ENCODE measurements at regions not wholly inside any gene's neighbourhood (a gene's known extent, or its start where the extent isn't known, plus 50 kb on each side); places are given as distances from the start of the nearest gene placed in this dataset.
"Not testable (repeated sequence)": the region's sequence is repeated elsewhere in the genome, so short reads cannot be mapped to it uniquely, and the experiment has no call there.

DNA sequence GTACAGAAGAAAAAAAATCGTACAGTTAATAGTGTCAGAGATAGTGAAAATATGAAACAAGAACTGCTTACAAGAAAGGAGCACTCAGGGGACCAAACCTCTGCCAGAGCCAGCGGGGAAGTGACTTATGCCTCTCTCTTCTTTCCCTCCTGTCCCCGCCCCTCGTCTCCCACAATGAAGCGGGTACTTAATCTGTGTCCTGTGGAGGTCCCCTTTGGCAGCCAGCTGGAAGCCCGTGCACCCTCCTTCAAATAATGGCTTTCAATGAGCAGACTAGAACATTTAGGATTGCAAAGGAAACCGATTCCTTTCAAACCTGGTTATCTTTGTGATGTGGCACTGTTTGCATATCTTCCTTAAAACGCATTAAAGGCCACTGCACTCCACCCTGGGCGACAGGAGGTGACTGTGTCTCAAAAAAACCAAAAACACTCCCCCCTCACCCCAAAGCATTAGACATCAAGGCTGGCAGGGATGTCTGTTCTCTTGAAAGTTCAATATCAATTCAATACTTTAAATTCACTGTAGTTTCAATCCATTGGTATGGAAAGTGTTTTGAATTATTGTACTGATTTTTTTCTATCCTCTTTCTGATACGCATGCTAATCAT lies 51.7 kb downstream of the PPIAL4C start:
- DNase-seq (ENCODE audit: low read depth) = not testable (repeated sequence)

DNA sequence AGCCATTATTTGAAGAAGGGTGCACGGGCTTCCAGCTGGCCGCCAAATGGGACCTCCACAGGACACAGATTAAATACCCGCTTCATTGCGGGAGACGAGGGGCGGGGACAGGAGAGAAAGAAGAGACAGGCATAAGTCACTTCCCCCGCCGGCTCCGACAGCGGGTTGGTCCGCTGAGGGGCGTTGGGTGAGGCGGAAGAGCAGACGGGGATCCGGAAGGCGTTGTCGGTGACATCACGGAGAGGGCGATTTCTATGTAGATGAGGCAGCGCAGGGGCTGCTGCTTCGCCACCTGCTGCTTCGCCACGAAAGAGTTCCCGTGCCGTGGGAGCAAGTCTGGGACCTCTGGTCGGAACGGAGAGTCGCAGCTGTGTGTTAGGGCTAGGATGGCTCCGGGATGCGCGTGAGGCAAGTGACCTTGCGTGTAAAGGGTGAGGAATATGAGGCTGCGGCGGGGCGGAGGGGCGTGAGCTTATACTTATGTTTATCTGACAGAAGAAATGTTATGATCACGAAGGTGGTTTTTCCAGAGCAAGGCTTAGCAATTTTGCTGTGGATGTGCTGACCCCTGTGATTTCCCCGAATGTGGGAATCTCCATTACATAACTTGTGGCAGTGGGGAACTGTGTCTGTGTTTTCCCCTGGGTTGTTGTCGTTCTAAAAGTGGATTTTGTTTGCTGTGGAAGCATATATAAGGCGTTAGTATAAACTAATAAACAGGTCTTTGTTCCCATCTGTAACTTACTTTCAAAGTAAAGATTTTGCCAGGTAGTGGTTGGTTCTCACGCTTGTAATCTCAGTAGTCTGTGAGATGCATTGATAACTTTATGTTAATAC lies 52.9 kb downstream of the PPIAL4C start:
- peak; percentile 87 for DNase-seq (ENCODE audit: low read depth)

DNA sequence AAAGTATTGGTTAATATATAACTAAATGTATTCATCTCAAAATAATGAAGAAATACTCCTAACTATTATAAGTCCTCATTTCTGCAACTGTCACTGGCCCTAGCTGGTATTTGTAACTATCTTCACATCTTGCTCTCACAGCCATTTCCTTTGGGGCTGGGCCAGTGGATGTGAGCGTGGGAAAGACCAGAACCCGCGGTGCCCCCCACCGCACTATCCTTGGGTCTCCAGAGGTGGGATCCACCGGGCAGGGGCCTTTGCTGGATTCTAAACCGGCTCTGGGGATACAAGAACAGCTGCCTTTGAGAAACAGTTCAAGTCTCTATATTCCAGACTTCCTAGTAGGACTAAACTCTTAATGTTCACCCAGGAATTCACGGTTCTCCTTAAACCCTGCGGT lies 54.8 kb downstream of the PPIAL4C start:
- DNase-seq (ENCODE audit: low read depth) = not testable (repeated sequence)

DNA sequence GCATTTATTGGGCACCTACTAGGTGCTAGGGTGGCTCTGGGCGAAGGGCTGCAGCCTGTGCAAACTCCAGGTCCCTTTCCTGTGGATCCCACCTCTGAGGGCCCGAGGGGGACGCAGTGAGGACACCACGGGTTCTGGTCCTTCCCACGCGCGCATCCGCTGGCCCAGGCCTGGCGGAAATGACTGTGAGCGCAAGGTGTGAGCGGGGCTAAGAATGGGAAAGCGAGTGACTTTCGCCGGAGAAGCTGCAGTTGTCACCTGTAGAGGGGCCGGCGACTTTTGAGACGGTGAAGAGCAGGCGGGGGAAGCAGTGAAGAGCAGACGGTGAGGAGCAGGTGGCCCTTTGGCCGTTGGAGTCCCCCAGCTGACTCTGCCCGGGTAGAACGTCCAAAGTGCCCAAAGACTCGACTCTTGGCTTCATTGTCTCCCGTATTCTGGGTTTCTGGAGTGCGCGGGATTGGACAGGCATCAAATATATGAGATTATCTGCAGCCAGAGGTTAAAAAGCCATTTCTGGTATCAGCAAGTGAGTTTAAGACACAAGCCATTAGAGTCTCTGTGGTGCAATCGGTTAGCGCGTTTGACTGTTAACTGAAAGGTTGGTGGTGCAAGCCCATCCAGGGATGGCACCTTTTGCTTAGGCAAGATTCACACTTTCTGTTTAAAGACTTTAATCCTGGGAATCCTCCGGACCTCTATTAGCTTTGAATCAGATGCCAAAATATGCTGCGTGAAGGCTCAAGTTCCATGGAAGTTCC lies 55.4 kb downstream of the PPIAL4C start:
- not testable (repeated sequence) for DNase-seq (ENCODE audit: low read depth)

- DNase-seq (ENCODE audit: low read depth) = not testable (repeated sequence)
Observed at GRCh38 chr1:149641179-149641578, 57.5 kb downstream of the PPIAL4C start.

DNA sequence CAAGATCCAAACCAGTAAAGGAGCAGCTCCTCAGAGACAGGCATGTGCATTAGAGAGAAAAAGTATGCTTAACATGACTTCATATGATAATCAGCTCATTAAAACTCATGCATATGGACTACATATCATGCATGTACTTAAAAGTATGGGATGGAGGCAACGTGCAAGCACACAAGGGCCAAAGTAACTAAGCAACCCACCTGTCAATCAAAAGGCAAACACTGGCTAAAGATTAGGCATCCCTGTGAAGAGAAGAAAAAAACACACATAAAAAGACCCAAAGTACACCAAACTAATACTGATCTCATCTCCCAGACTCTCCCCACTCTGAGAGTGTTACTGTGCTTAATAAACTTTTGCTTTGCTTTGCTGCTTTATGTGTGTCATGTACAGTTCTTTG lies 61.2 kb downstream of the PPIAL4C start:
- not testable (repeated sequence) for DNase-seq (ENCODE audit: low read depth)

GRCh38 chr1:149646360-149647017 lies 62.8 kb downstream of the PPIAL4C start:
- DNase-seq (ENCODE audit: low read depth) = not testable (repeated sequence)

DNA sequence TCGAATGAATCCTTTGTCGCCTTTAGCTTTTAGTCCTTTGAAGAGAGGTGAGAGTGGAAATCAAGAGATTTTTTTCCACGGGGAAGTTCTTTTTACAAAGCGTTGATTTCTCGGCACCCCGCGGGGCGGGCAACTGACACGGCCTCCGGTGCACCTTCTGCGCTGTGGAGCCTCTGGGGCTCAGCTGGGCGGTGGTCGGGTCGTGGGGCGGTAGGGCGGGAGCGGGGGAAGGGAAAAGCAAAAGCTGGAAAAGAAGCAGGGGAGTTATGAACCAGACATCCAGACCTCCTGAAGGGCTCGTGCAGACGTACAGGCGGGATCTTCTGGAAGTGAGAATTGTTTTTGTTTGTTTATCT lies 63.3 kb downstream of the PPIAL4C start:
- DNase-seq (ENCODE audit: low read depth) = not testable (repeated sequence)

DNA sequence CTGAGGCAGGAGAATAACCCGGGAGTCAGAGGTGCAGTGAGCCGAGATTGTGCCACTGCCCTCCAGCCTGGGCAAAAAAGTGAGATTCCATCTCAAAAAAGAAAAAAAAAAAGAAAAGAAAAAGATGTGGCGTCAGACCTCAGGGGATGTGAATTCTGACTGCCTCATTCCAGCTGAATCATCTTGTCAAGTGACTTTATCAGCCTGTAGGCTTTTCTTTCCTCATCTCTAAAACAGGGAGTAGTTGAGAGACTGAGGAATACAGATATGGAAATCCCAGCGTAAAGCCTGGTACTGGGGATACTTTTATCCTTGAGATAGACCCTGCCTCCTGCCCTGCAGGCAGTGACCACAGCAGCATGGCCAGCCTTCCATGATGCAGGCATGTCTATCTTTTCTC lies 74.1 kb downstream of the PPIAL4C start:
- not testable (repeated sequence) for DNase-seq (ENCODE audit: low read depth)

- DNase-seq (ENCODE audit: low read depth) = not testable (repeated sequence)
Observed at GRCh38 chr1:149658175-149658574, 74.5 kb downstream of the PPIAL4C start.

GRCh38 chr1:149664624-149665023 lies 81.0 kb downstream of the PPIAL4C start:
- not testable (repeated sequence) for DNase-seq (ENCODE audit: low read depth)

DNA sequence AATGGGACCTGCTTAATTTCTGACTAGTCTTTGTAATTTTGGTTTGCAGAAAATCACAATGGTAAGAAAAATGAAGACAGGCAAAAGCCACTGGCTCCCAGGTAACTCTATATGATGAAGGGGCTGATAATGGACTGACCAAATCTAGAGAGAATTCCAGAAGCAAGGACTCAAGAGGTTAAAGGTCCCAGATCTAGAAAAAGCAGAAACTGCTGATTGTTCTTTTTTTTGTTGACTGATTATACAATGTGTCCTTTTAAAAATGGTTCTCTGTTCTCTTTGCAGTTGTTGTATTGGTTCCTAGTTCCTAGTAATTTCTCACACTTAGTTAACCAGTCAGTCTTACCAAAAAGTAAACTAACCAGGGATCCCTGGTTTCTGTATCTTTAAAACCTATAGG lies 81.4 kb downstream of the PPIAL4C start:
- DNase-seq (ENCODE audit: low read depth) = not testable (repeated sequence)

DNA sequence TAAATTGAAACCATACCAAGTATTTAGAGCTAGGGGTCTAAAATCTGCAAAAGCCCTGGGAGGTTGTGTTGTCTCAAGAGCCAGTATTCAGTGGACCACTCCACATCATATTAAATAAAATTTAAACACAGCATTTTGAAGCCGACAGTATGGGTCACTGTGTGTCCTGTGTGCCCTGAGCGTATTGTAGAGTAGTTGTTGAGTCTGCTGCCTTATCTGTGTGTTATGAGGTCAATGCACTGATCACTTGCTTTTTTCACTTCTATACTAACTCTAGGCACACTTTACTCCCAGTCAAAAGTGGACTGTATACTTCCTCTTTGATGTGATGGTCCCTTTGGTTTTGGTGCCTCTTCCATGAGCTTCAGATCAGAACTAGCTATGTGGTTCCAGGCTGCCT lies 81.9 kb downstream of the PPIAL4C start:
- not testable (repeated sequence) for DNase-seq (ENCODE audit: low read depth)

DNA sequence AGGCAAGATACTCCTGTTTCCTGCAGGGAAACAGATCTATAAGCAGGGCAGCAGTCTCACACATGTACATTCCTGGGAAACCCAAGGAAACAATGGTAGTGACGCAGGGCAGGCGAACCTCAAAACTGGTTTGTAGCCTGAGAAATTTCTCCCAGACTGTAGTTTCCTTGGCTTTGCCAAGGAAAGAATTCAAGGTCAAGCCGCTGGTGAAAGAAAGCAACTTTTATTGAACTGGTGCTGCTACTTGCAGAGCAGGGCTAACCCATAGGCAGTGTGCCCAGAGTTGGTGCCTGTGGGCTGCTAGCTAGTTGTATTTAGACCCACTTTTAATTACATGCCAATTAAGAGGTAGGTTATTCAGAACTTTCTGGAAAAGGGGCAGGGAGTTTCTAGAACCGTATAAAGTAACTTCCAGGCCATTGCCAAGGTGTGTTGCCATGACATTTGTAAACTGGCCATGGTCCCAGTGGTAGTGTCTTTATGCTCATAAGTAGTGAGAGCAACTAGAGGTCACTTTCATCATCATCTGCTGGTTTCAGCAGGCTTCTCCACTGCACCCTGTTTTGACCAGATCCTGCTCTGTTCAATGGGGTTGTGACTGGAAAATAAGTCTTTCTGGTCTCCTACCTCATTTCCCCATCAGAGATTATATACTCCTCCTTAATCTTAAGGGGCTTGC lies 89.7 kb downstream of the PPIAL4C start:
- not testable (repeated sequence) for DNase-seq (ENCODE audit: low read depth)

DNA sequence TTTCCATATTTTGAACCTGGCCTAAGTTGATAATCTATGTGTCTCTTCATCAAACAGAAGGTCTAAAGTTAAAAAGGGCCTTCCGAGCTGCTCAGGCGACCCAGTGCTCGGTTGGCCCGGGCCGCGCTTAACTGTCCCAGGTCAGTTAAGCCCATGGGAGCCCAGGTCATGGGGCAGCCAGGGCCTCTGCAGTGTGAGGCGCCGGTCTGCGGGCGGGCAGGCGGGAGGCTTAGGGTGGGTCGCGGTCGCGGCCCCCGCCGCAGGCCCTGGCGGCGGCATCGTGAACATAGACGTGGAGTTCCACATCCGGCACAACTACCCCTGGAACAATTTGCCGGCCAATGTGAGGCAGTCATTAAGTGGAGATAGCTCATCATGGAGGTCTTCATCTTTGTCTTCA lies 91.3 kb downstream of the PPIAL4C start:
- DNase-seq (ENCODE audit: low read depth) = not testable (repeated sequence)

- not testable (repeated sequence) for DNase-seq (ENCODE audit: low read depth)
Observed at GRCh38 chr1:149677359-149677758, 93.7 kb downstream of the PPIAL4C start.

DNA sequence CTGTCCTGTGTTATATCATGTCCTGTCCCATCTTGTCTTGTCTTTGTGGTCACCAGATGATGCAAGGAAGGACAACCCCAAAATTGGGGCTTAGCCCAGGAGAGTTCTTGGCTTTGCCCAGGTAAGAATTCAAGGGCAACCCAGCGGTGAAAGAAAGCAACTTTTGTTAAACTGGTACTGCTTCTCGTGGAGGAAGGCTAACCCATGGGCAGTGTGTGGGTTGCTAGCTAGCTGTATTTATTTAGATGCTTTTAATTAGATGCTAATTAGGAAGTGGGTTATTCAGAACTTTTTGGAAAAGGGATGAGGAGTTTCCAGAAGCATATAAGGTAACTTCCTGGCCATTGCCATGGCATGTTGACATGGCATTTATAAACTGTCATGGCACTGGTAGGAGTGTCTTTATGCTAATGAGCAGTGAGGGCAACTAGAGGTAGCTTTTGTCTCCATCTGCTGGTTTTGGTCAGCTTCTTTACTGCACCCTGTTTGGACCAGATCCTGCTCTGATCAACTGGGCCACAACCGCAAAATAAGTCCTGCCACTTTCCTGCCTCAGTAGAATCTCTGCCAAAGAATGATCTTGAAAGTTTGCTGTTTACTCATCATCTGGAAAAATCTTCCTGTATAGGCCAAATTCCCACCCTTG lies 95.8 kb upstream of the FCGR1A start:
- not testable (repeated sequence) for DNase-seq (ENCODE audit: low read depth)

DNA sequence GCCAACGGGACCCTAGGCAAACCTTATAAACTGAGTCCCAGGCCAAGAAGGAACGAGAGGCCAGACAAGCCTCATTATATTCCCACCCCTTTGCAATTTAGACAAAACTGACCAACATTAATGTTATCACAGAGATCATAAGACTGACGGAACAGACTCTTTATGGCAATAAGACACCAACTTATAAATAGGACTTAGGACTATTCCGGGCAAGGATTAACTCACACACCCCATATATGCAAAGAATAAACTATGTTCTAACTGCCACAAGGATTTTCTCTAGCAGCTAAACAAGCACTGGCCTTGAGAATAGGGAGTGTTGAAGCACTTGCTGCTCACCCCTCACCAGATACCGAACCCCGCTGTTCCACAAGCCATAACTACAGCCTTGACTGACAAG lies 91.1 kb upstream of the FCGR1A start:
- not testable (repeated sequence) for DNase-seq (ENCODE audit: low read depth)

DNA sequence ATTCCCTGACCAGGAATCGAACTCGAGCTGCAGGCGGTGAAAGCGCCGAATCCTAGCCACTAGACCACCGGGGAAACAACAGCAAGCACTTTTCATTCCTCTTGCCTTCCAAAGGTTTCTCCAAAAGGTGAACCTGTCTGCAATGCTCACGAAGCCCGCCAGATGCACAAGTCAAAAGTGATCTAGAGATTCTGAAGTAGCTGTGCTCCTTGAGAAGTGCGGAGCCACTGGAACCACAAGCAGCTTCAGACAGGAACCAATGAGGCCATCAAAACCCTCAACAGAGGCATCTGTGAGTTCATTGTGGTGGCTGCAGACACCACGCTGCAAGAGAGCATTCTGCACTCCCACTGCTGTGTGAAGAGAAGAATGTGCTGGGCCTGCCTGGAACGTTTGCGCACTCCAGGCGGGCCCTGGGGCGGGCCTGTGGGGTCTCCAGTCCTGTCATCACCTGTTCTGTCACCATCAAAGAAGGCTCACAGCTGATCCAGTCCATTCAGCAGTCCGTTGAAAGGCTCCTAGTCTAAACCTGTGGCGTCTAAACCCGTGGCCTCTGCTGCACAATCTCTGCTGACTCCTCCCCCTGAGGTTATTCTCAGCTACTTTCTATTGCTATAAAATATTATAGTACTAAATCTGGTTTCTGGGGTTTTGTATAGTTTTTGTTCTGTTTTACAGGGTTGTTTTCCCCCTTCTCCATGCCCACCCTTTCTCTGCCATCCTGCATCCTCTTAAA lies 89.5 kb upstream of the FCGR1A start:
- not testable (repeated sequence) for DNase-seq (ENCODE audit: low read depth)

DNA sequence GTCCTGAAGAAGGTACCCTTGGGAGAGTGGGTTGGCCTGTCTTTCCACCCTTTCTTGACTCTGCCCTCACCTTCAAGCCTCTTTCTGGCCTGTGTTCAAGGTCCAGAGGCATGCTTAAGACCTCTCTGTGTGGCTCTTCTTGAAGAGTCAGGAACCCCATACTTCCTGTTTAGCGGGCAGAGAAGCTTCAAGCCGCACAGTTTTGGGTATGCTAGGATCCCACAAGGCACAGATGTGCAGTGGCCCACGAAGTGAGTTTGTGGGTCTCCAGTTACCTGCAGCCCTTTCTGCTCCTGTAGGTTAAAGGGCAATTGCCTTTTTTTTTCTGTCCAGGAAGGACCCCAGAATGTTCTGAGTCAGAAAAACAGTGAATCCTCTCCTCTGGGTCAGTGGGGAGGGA lies 87.4 kb upstream of the FCGR1A start:
- not testable (repeated sequence) for DNase-seq (ENCODE audit: low read depth)

All from activated T-cell treated with anti-CD3 and anti-CD28 coated beads for 1 hour (primary cell).